KMS-11 (cell line): ENCODE measurements at regions not wholly inside any gene's neighbourhood (a gene's known extent, or its start where the extent isn't known, plus 50 kb on each side); places are given as distances from the start of the nearest gene placed in this dataset.

Experiments used
- H2AFZ ChIP-seq: fragments of 200-600 bp; sonication (generic); 2 replicates; pipeline ENCODE4 v1.6.1; 2016; ENCODE audit warnings: antibody characterized with exemption, mixed run types, low read depth
- H3K27ac ChIP-seq: fragments of 200-600 bp; sonication (generic); 2 replicates; pipeline ENCODE4 v1.6.1; 2016; ENCODE audit warnings: mild to moderate bottlenecking, mixed run types
- H3K27me3 ChIP-seq: fragments of 200-600 bp; sonication (generic); 2 replicates; pipeline ENCODE4 v1.6.1; 2017; ENCODE audit warnings: mild to moderate bottlenecking, low read depth, mixed run types, moderate library complexity; ENCODE audit not compliant: insufficient read depth
- H3K36me3 ChIP-seq: fragments of 200-600 bp; sonication (generic); 2 replicates; pipeline ENCODE4 v1.6.1; 2017; ENCODE audit warnings: mild to moderate bottlenecking, mixed run types; ENCODE audit not compliant: insufficient read depth
- H3K4me1 ChIP-seq: fragments of 200-600 bp; sonication (generic); 2 replicates; pipeline ENCODE4 v1.6.1; 2016; ENCODE audit warnings: mild to moderate bottlenecking, low read depth, mixed run types; ENCODE audit not compliant: poor library complexity, severe bottlenecking
- H3K4me2 ChIP-seq: fragments of 200-600 bp; sonication (generic); 2 replicates; pipeline ENCODE4 v1.7.0; 2016; ENCODE audit warnings: mild to moderate bottlenecking, mixed run types
- H3K4me3 ChIP-seq: fragments of 200-600 bp; sonication (generic); IDR thresholded peaks from 2 replicates; pipeline ENCODE4 v1.6.1; 2017; ENCODE audit warnings: low read depth, low read length, mixed read lengths; ENCODE audit not compliant: insufficient read depth
- H3K79me2 ChIP-seq: fragments of 200-600 bp; sonication (generic); 2 replicates; pipeline ENCODE4 v1.6.1; 2016; ENCODE audit warnings: low read depth, mixed run types; ENCODE audit not compliant: insufficient read depth
- H3K9ac ChIP-seq: fragments of 200-600 bp; sonication (generic); 2 replicates; pipeline ENCODE4 v1.6.1; 2016; ENCODE audit warnings: mild to moderate bottlenecking, mixed run types
- H4K20me1 ChIP-seq: fragments of 200-600 bp; sonication (generic); 2 replicates; pipeline ENCODE4 v1.6.1; 2016; ENCODE audit warnings: mild to moderate bottlenecking, mixed run types; ENCODE audit not compliant: insufficient read depth
- TF ChIP-seq, protein P1 (sequence below): fragments of 200-600 bp; sonication (generic); conservative IDR thresholded peaks from 2 replicates; pipeline ENCODE4 v1.6.1; 2017; ENCODE audit warnings: low read depth, mild to moderate bottlenecking, antibody characterized with exemption, low read length, moderate library complexity, mixed read lengths

DNA sequence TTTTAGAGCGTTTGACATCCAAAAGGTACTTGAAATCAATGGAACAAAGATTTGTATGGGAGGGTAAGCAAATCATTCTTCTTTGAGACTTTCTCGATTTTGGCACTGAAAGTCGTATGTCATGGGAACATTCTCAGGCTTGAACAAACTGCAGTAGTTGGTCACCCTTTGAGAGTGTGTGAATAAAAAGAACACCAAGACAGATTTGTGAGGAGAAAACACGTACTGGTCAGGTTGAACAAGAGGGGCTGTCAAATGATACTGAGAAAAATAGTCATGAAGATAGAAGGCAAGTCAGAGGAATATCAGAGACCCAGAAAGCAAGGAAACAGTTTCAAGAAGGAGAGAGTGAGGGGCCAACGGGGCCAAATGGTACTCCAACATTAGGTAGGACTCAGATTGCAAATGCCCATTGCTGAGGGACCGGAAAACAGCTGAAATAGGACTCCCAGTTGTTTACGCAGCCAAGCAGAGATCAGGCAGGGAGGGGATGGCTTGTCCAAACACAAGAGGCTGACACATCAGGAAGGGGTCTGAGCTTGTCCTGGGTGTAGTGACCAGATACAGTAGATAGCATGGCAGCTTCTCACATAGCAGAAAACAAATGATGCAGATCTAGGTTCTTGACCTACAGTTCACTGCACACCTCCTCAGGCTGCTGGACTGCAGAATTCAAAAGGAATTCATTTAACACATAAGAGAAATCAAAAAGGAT, 74.5 kb upstream of the MYOCD start:
- Histone ChIP-seq H3K4me2 (no peak overlapping the region), H4K20me1 (no peaks in the 10 kb centered on the region), H3K27me3 (no peaks in the 10 kb centered on the region), H3K4me1 (no peaks in the 10 kb centered on the region), H3K27ac (no peak overlapping the region), H3K79me2 (no peaks in the 10 kb centered on the region), H2AFZ (no peak overlapping the region), H3K4me3 (no peak overlapping the region), H3K9ac (no peak overlapping the region), H3K36me3 (no peaks in the 10 kb centered on the region)
- TF ChIP-seq, protein P1, sequence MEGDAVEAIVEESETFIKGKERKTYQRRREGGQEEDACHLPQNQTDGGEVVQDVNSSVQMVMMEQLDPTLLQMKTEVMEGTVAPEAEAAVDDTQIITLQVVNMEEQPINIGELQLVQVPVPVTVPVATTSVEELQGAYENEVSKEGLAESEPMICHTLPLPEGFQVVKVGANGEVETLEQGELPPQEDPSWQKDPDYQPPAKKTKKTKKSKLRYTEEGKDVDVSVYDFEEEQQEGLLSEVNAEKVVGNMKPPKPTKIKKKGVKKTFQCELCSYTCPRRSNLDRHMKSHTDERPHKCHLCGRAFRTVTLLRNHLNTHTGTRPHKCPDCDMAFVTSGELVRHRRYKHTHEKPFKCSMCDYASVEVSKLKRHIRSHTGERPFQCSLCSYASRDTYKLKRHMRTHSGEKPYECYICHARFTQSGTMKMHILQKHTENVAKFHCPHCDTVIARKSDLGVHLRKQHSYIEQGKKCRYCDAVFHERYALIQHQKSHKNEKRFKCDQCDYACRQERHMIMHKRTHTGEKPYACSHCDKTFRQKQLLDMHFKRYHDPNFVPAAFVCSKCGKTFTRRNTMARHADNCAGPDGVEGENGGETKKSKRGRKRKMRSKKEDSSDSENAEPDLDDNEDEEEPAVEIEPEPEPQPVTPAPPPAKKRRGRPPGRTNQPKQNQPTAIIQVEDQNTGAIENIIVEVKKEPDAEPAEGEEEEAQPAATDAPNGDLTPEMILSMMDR = no peak

DNA sequence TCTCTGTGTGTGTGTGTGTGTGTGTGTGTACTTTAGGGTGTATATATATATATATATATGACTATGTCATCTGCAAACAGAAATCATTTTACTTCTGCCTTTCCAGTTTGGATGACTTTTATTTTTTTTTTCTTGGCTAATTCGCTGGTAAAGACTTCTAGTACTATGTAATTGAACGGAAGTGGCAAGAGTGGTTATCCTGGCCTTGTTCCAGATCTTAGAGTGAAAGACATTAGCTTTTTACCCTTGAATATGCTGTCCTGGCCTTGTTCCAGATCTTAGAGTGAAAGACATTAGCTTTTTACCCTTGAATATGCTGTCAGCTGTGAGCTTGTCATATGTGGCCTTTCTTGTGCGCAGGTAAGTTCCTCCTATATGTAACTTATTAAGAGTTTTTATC, 72.7 kb upstream of the MYOCD start:
- no peaks in the 10 kb centered on the region for H3K4me1 ChIP-seq
- H3K4me3 ChIP-seq = no peak overlapping the region
- no peaks in the 10 kb centered on the region for H3K79me2 ChIP-seq
- TF ChIP-seq, protein P1 = no peak
- H3K36me3 ChIP-seq = no peaks in the 10 kb centered on the region
- H3K4me2 ChIP-seq = no peak overlapping the region
- H3K27me3 ChIP-seq = no peaks in the 10 kb centered on the region
- H3K27ac ChIP-seq = no peak overlapping the region
- H3K9ac ChIP-seq = no peak overlapping the region
- no peaks in the 10 kb centered on the region for H4K20me1 ChIP-seq
- no peak overlapping the region for H2AFZ ChIP-seq

DNA sequence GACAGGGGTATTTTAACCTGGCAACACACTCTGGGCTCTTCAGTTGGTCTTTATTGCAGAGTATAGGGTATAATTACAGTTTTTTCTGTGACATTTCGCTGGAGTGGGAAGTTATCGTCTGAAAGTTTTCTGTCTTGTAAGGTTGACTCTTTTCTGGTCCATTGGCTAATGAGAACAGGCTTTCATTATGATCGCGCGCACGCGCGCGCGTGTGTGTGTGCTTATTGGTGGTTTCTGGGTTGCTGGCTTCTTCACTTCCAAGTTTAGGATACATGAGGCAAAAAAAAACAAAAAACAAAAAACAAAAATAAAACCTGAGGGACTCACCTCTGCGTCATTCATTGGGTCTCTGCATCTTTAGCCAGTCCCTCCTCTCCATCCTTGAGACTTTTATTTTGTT, 68.7 kb upstream of the MYOCD start:
- Histone ChIP-seq H3K4me3 (no peak overlapping the region), H4K20me1 (no peaks in the 10 kb centered on the region), H3K4me1 (no peaks in the 10 kb centered on the region), H3K36me3 (no peaks in the 10 kb centered on the region), H3K4me2 (no peak overlapping the region), H3K79me2 (no peaks in the 10 kb centered on the region), H3K9ac (no peak overlapping the region), H3K27me3 (no peaks in the 10 kb centered on the region), H3K27ac (no peak overlapping the region), H2AFZ (no peak overlapping the region)
- TF ChIP-seq, protein P1 = no peak

DNA sequence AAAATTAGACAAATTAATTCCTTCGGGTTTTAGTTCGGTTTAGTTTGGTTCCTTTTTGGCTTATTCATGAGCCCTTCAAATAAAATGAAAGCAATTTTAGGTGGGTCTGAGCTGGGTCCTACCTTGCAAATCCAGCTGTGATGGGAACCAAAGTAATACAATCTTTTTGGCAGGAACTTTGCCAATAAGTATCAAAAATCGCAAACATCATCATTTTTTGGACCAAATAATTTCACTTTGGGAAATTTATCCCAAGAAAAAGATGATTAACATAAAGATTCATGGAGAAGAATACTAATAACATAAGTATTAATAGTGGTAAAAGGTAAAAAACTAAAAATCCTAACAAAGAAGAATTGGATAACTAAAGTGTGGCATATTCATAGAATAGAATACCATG, 67.8 kb upstream of the MYOCD start:
- Histone ChIP-seq H3K4me2 (no peak overlapping the region), H3K4me1 (no peaks in the 10 kb centered on the region), H3K27ac (no peak overlapping the region), H3K79me2 (no peaks in the 10 kb centered on the region), H3K36me3 (no peaks in the 10 kb centered on the region), H3K27me3 (no peaks in the 10 kb centered on the region), H3K4me3 (no peak overlapping the region), H2AFZ (no peak overlapping the region), H4K20me1 (no peaks in the 10 kb centered on the region), H3K9ac (no peak overlapping the region)
- TF ChIP-seq, protein P1 = no peak
